Smooth muscle cell of the brain vasculature (primary cell): ENCODE measurements at regions not wholly inside any gene's neighbourhood (a gene's known extent, or its start where the extent isn't known, plus 50 kb on each side); places are given as distances from the start of the nearest gene placed in this dataset.

Source experiments
- DNase-seq: peaks from one replicate; pipeline ENCODE4 v3.0.0-alpha.2; 2012; ENCODE audit warnings: low read depth, low spot score

- no peak for DNase-seq
Observed at GRCh38 chr1:23615423-23615822, 56.1 kb upstream of the ID3 start.

DNA sequence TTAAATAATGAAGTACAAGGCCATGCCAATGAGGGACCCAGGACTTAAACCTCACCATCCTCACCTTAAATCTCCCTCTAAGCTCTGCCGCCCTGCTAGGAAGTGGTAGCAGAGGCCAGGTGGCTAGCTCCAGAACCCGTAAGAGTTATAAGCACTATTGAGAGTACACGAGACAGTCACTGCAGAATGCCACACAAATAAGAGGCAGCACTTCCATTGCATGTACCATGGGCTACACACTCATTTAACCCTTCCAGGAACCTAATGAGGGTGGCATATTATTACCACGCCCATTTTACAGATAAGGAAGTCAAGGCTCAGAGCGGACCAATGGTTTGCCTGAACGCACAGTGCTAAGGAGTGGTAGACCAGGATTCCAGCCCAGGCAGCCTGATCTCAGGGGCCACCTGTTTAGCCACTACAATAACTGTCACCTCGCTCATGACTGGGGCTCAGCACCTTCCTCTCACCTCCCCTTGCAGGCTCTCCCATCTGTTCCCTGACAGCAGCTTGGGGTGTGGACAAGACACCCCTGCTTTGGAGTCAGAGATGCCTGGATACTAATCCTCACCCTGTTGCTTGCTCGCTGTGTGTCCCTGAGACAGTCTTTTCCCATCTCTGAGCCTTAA, 54.8 kb upstream of the ID3 start:
- DNase-seq, result no peak

- no peak for DNase-seq
Observed at GRCh38 chr1:23613191-23614031, 54.1 kb upstream of the ID3 start.

DNA sequence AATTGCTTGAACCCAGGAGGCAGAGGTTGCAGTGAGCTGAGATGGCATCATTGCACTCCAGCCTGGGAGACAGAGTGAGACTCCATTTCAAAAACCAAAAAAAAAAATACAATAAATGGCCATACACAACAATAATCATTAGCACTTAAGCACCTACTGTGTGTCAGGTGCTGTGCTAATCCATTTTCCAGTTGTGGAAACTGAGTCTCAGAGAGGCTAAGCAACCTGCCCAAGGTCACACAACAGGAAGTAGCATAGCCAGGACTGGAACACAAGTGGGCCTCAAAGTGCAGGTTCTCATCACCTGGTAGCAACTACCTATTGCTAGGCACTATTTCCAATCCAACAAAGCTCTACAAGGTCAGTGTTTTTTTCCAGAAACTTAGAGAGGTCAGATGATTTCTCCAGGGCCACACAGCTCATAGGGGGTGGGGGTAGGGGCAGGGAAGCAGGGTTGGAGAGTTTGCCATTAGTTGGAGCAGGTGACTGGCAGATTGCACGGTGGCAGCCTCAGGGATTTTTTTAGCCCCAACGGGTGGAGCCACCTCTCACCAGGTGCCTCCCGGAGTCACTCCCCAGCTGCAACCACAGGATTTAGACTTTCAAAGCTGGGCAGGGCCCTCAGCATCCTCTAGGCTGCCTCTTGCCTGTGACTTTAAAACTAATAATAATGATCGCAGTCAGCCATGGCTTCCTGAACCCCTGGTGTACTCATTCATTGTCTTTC, 52.5 kb upstream of the ID3 start:
- no peak for DNase-seq

DNA sequence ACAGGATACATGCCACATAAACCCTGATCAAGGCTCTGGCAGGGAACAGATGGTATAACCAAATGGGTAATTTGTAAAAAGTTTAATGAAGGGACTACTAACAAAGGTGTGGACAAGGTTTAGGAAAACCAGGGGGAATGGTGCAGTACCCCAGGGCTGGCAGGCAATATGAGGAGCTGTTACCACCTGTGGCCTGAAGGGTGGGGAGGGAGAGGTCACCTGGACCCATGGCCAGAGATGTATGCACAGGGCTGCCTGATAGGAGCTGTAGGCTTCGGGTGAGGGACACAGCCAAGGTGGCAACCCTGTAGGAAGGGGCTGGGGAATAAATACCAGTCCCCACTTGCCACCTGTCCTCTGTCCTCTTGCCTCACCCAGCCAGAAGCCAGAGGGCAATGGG, 51.4 kb upstream of the ID3 start:
- DNase-seq, result no peak

- no peak for DNase-seq
Observed at GRCh38 chr1:23609971-23610370, 50.7 kb upstream of the ID3 start.
